ENCODE measurements at regions not wholly inside any gene's neighbourhood (a gene's known extent, or its start where the extent isn't known, plus 50 kb on each side); places are given as distances from the start of the nearest gene placed in this dataset.

- in situ Hi-C loops (cut with MboI; ENCODE audit: low sequenced_read_pairs) = no loop called here
These were observed 108.9 kb upstream of the NAMPT start for GRCh38 chr7:106393564-106394251.

- in situ Hi-C loops (cut with MboI; ENCODE audit: low sequenced_read_pairs) = no loop called here
These were observed 107.8 kb upstream of the NAMPT start for GRCh38 chr7:106392590-106392989.

GRCh38 chr7:106392144-106392543, 107.4 kb upstream of the NAMPT start:
- in situ Hi-C loops (cut with MboI; ENCODE audit: low sequenced_read_pairs) = no loop called here

GRCh38 chr7:106386958-106387357, 102.2 kb upstream of the NAMPT start:
- in situ Hi-C loops (cut with MboI; ENCODE audit: low sequenced_read_pairs) = no loop called here

GRCh38 chr7:106384373-106384772, 99.6 kb upstream of the NAMPT start:
- in situ Hi-C loops (cut with MboI; ENCODE audit: low sequenced_read_pairs) = no loop called here

- in situ Hi-C loops (cut with MboI; ENCODE audit: low sequenced_read_pairs) = no loop called here
These were observed 98.1 kb upstream of the NAMPT start for GRCh38 chr7:106382929-106383328.

GRCh38 chr7:106382129-106382528, 97.3 kb upstream of the NAMPT start:
- in situ Hi-C loops (cut with MboI; ENCODE audit: low sequenced_read_pairs) = no loop called here

- in situ Hi-C loops (cut with MboI; ENCODE audit: low sequenced_read_pairs) = no loop called here
These were observed 96.5 kb upstream of the NAMPT start for GRCh38 chr7:106381252-106381651.

- in situ Hi-C loops (cut with MboI; ENCODE audit: low sequenced_read_pairs) = no loop called here
These were observed 93.1 kb upstream of the NAMPT start for GRCh38 chr7:106377847-106378361.

- in situ Hi-C loops (cut with MboI; ENCODE audit: low sequenced_read_pairs) = no loop called here
These were observed 91.4 kb upstream of the NAMPT start for GRCh38 chr7:106376026-106376799.

GRCh38 chr7:106375499-106375898, 90.7 kb upstream of the NAMPT start:
- in situ Hi-C loops (cut with MboI; ENCODE audit: low sequenced_read_pairs) = no loop called here

- in situ Hi-C loops (cut with MboI; ENCODE audit: low sequenced_read_pairs) = no loop called here
These were observed 89.7 kb upstream of the NAMPT start for GRCh38 chr7:106374437-106374836.

GRCh38 chr7:106372595-106373318, 88.0 kb upstream of the NAMPT start:
- in situ Hi-C loops (cut with MboI; ENCODE audit: low sequenced_read_pairs) = no loop called here

- in situ Hi-C loops (cut with MboI; ENCODE audit: low sequenced_read_pairs) = no loop called here
These were observed 87.3 kb upstream of the NAMPT start for GRCh38 chr7:106372126-106372525.

GRCh38 chr7:106371629-106372028, 86.8 kb upstream of the NAMPT start:
- in situ Hi-C loops (cut with MboI; ENCODE audit: low sequenced_read_pairs) = no loop called here

- in situ Hi-C loops (cut with MboI; ENCODE audit: low sequenced_read_pairs) = no loop called here
These were observed 85.8 kb upstream of the NAMPT start for GRCh38 chr7:106370542-106370941.

GRCh38 chr7:106369816-106370215, 85.0 kb upstream of the NAMPT start:
- in situ Hi-C loops (cut with MboI; ENCODE audit: low sequenced_read_pairs) = no loop called here

GRCh38 chr7:106369352-106369751, 84.6 kb upstream of the NAMPT start:
- in situ Hi-C loops (cut with MboI; ENCODE audit: low sequenced_read_pairs) = no loop called here

- in situ Hi-C loops (cut with MboI; ENCODE audit: low sequenced_read_pairs) = no loop called here
These were observed 82.9 kb upstream of the NAMPT start for GRCh38 chr7:106367664-106368063.

GRCh38 chr7:106367018-106367420, 82.2 kb upstream of the NAMPT start:
- in situ Hi-C loops (cut with MboI; ENCODE audit: low sequenced_read_pairs) = no loop called here

- in situ Hi-C loops (cut with MboI; ENCODE audit: low sequenced_read_pairs) = no loop called here
These were observed 80.6 kb upstream of the NAMPT start for GRCh38 chr7:106365252-106366005.
